A549 (cell line): ENCODE measurements at regions not wholly inside any gene's neighbourhood (a gene's known extent, or its start where the extent isn't known, plus 50 kb on each side); places are given as distances from the start of the nearest gene placed in this dataset.

Source experiments
- CTCF ChIP-seq: fragments of >200 bp; sonication (Bioruptor Twin); formaldehyde crosslinking; IDR thresholded peaks from 3 replicates; pipeline ENCODE4 v1.5.1; 2016
- KDM1A ChIP-seq: fragments of 200-600 bp; sonication (generic); IDR thresholded peaks from 2 replicates; pipeline ENCODE4 v1.6.1; 2016; ENCODE audit warnings: low read depth, mild to moderate bottlenecking
- POLR2A ChIP-seq: IDR thresholded peaks from 2 replicates; pipeline ENCODE4 v1.6.1; 2012; ENCODE audit warnings: mild to moderate bottlenecking, low read length
- POLR2AphosphoS2 ChIP-seq: conservative IDR thresholded peaks from 2 replicates; pipeline ENCODE4 v1.6.1; 2012; ENCODE audit warnings: low read length, improper control_type of control experiment, inconsistent platforms
- REST ChIP-seq: fragments of 200-600 bp; sonication (generic); IDR thresholded peaks from 2 replicates; pipeline ENCODE4 v1.6.1; 2016; ENCODE audit warnings: antibody characterized with exemption, mild to moderate bottlenecking, moderate library complexity
- SMC3 ChIP-seq: fragments of >200 bp; sonication (Bioruptor Twin); formaldehyde crosslinking; IDR thresholded peaks from 3 replicates; pipeline ENCODE4 v1.6.1; 2018; ENCODE audit warnings: inconsistent platforms
- SREBF2 ChIP-seq: fragments of 450-650 bp; IDR thresholded peaks from 2 replicates; pipeline ENCODE4 v1.6.1; 2014; ENCODE audit warnings: mild to moderate bottlenecking, moderate library complexity

DNA sequence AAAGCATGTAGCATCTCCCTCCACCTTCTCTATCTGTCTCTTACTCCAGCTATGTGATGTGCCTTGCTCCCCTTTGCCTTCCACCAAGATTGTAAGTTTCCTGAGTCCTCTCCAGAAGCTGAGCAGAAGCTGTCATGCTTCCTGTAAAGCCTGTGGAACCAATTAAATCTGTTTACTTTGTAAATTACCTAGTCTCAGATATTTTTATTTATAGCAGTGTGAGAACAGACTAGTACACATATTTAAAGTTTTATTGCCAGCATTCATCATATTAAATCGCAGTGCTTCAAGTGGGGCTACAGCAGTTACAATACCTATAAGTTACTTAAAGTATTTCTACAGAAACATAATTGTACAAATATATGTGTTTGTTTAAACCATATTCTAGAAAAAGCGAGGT is 973.1 kb downstream of the SLC16A7 start:
- TF ChIP-seq CTCF (no peak), POLR2AphosphoS2 (no peak), REST (no peak), KDM1A (no peak), SREBF2 (no peak), POLR2A (no peak), SMC3 (no peak)
